Activated naive CD8-positive, alpha-beta T cell treated with anti-CD3 and anti-CD28 coated beads, Interleukin-2, amount 10 ng/mL, durations not matched to agents 7 days and 5 days (primary cell): ENCODE measurements at regions not wholly inside any gene's neighbourhood (a gene's known extent, or its start where the extent isn't known, plus 50 kb on each side); places are given as distances from the start of the nearest gene placed in this dataset.

Experiments
- ATAC-seq: fragments of 150-1000 bp; cut with Tn5 transposase; one replicate; pipeline ENCODE4 v1.10.0; 2021; ENCODE audit warnings: low read depth, moderate library complexity
- POLR2A ChIA-PET: fragments of 350-600 bp; sonication (Branson Sonifier 250); formaldehyde crosslinking; loops from one replicate; lab custom pipeline; 2021; ENCODE audit warnings: antibody characterized with exemption; lab: Charles Lee
- DNase-seq: peaks from one replicate; pipeline ENCODE4 v3.0.0; 2021
- H3K27ac Mint-ChIP-seq: one replicate; pipeline ENCODE4 v1.8.0; 2022; ENCODE audit warnings: mild to moderate bottlenecking, mixed read lengths
- H3K27me3 Mint-ChIP-seq: one replicate; pipeline ENCODE4 v1.8.0; 2022; ENCODE audit warnings: mild to moderate bottlenecking, moderate library complexity, mixed read lengths
- H3K36me3 Mint-ChIP-seq: one replicate; pipeline ENCODE4 v1.8.0; 2021; ENCODE audit warnings: mild to moderate bottlenecking, mixed read lengths
- H3K4me1 Mint-ChIP-seq: one replicate; pipeline ENCODE4 v1.8.0; 2021; ENCODE audit warnings: mixed read lengths
- H3K4me3 Mint-ChIP-seq: one replicate; pipeline ENCODE4 v1.8.0; 2022; ENCODE audit warnings: mild to moderate bottlenecking, moderate library complexity, mixed read lengths
- H3K9me3 Mint-ChIP-seq: one replicate; pipeline ENCODE4 v1.8.0; 2021; ENCODE audit warnings: mixed read lengths

DNA sequence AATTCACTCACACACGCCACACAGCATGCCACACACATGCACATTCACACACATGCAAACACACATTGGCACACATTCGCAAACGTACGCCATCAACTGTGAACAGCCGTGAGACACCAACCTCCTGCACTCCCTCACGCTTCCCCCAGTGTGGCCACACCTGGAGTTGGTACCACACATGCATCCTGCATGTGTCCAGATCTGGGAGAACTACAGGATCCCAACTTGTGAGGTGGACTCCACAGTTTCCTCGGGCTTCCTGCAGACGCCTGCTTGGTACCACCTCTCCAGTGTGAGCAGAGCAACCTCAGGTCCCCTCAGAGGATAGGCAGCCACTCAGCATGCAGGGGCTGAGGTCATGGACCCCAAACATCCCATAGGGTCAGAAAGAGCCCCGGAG, 239.0 kb downstream of the EIPR1 start:
- Mint-ChIP-seq H3K4me1 (no peaks in the 10 kb centered on the region), H3K4me3 (no peak overlapping the region), H3K9me3 (no peaks in the 10 kb centered on the region), H3K36me3 (no peaks in the 10 kb centered on the region), H3K27me3 (no peaks in the 10 kb centered on the region), H3K27ac (no peak overlapping the region)
- DNase-seq, result no peak
- POLR2A ChIA-PET, result no interaction called here
- ATAC-seq, result no peak

DNA sequence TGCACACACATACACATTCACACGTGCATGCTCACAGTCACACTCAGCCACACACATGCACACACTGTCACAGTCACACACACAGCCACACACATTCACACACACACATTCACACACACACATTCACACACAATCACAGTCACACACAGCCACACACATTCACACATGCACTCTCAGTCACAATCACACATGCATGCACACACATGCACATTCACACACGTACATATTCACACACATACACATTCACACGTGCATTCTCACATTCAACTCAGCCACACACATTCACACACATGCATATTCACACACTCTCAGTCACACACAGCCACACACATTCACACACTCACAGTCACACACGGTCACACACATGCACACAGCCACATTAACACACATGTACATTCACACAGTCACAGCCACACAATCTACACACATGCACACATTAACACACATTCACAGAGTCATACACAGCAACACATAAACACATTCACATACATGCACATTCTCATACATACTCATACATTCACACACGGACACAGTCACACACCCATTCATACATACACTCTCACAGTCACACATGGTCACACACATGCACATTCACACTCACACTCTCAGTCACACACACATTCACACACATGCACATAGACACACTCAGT, 239.8 kb downstream of the EIPR1 start:
- Mint-ChIP-seq H3K9me3 (no peaks in the 10 kb centered on the region), H3K27me3 (no peaks in the 10 kb centered on the region), H3K4me3 (no peak overlapping the region), H3K27ac (no peak overlapping the region), H3K4me1 (no peaks in the 10 kb centered on the region), H3K36me3 (no peaks in the 10 kb centered on the region)
- POLR2A ChIA-PET, result no interaction called here
- ATAC-seq (no peak), DNase-seq (no peak)

GRCh38 chr2:3135676-3136075, 241.9 kb downstream of the EIPR1 start:
- POLR2A ChIA-PET, result no interaction called here
- H3K27ac Mint-ChIP-seq, result no peak overlapping the region
- no peak for DNase-seq
- H3K4me1 Mint-ChIP-seq, result no peaks in the 10 kb centered on the region
- H3K4me3 Mint-ChIP-seq, result no peak overlapping the region
- H3K27me3 Mint-ChIP-seq, result no peaks in the 10 kb centered on the region
- no peak for ATAC-seq
- H3K36me3 Mint-ChIP-seq, result no peaks in the 10 kb centered on the region
- H3K9me3 Mint-ChIP-seq, result no peaks in the 10 kb centered on the region

- Mint-ChIP-seq H3K4me1 (no peaks in the 10 kb centered on the region), H3K9me3 (no peaks in the 10 kb centered on the region), H3K27ac (no peak overlapping the region), H3K27me3 (no peaks in the 10 kb centered on the region), H3K36me3 (no peaks in the 10 kb centered on the region), H3K4me3 (no peak overlapping the region)
- POLR2A ChIA-PET, result no interaction called here
- ATAC-seq, result no peak
- DNase-seq, result no peak
Observed at GRCh38 chr2:3134026-3134571, 243.5 kb downstream of the EIPR1 start.

DNA sequence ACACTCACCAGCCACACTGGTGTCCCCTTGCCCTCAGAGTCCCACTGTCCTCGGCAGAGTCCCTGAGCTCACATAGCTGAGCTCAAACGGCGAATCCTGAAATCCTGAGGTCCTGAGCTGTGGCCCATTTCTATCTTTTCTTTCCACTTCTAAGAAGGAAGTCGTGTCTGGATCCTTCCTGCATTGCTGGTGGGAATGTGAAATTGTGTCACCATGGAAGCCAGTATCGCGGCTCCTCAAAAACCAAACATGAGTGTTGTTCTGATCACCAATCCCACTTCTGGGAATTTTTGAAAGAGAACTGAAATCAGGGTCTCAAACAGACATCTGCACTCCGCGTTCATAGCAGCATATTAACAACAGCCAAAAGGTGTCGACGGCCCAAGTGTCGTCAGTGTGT, 244.7 kb downstream of the EIPR1 start:
- DNase-seq (no peak), ATAC-seq (no peak)
- H3K9me3 Mint-ChIP-seq, result no peaks in the 10 kb centered on the region
- H3K36me3 Mint-ChIP-seq, result no peaks in the 10 kb centered on the region
- H3K27me3 Mint-ChIP-seq, result no peaks in the 10 kb centered on the region
- POLR2A ChIA-PET, result no interaction called here
- no peaks in the 10 kb centered on the region for H3K4me1 Mint-ChIP-seq
- no peak overlapping the region for H3K4me3 Mint-ChIP-seq
- H3K27ac Mint-ChIP-seq, result no peak overlapping the region

DNA sequence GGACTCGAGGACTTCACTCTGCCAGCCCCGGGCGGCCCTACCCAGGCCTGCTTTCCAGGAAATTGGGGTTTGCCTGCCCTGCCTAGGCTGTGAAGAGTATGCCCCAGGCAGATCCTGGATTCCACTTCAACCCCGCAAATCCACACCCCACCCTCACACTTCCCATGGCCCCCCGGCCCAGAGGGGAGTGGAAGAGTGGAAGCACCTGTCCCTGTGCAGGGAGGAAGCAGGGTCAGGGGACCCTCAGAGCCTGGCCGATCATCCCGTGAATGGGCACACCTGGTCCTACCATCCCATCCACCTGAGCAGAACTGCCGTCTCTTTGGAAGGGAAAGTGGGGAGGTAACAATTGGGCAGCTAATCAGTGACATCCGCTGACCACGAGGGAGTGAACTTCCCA, 245.2 kb downstream of the EIPR1 start:
- no peak overlapping the region for H3K27ac Mint-ChIP-seq
- peaks cover under 1% of the 10 kb centered on the region for H3K4me1 Mint-ChIP-seq
- H3K36me3 Mint-ChIP-seq, result no peaks in the 10 kb centered on the region
- DNase-seq (no peak), ATAC-seq (no peak)
- no peak overlapping the region for H3K4me3 Mint-ChIP-seq
- no peaks in the 10 kb centered on the region for H3K9me3 Mint-ChIP-seq
- POLR2A ChIA-PET, result no interaction called here
- H3K27me3 Mint-ChIP-seq, result no peaks in the 10 kb centered on the region

DNA sequence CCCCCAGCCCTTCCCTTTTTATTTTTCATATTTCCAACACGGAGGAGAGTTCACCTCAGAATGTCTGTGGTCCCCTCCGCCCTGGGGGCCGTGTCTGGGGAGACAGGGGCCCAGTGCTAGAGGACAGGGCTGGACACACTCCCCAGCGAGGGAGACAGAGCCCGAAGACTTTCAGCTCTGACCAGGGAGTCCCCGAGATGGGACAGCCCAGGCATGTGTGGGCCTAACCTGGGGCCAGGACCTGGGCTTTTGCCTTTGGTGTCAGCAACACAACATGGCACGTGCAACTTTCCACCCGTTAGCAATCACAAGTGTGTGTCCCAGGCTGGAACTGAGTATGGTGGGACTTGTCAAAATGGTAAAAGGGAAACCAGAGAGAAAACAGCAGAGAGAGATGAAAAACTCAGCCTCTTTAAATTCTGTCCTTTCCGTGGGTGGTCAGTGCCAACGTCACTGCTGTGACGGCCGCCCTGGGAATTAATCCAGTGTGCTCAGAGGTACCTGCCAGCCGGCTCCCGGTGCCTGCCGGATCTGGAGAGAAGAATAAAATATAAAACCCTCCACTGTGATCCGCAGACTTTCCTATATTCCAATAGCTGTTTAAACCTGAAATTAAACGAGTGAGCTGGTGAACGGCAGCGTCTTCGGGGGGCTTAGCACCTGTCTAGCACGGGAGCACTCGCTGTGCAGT, 245.8 kb downstream of the EIPR1 start:
- no peak for DNase-seq
- Mint-ChIP-seq H3K27me3 (no peaks in the 10 kb centered on the region), H3K4me3 (no peak overlapping the region), H3K9me3 (no peaks in the 10 kb centered on the region), H3K4me1 (peaks cover 4% of the 10 kb centered on the region), H3K27ac (no peak overlapping the region), H3K36me3 (no peaks in the 10 kb centered on the region)
- POLR2A ChIA-PET, result no interaction called here
- ATAC-seq, result no peak

GRCh38 chr2:3130889-3131635, 246.6 kb downstream of the EIPR1 start:
- Mint-ChIP-seq H3K36me3 (no peaks in the 10 kb centered on the region), H3K4me1 (peaks cover 4% of the 10 kb centered on the region), H3K27me3 (no peaks in the 10 kb centered on the region), H3K9me3 (no peaks in the 10 kb centered on the region), H3K27ac (no peak overlapping the region), H3K4me3 (no peak overlapping the region)
- POLR2A ChIA-PET, result no interaction called here
- ATAC-seq (no peak), DNase-seq (no peak)

- POLR2A ChIA-PET, result no interaction called here
- Mint-ChIP-seq H3K4me3 (no peak overlapping the region), H3K9me3 (no peaks in the 10 kb centered on the region), H3K4me1 (peaks cover 4% of the 10 kb centered on the region), H3K27me3 (no peaks in the 10 kb centered on the region), H3K36me3 (no peaks in the 10 kb centered on the region), H3K27ac (no peak overlapping the region)
- DNase-seq (no peak), ATAC-seq (no peak)
Observed at GRCh38 chr2:3130444-3130843, 247.2 kb downstream of the EIPR1 start.

DNA sequence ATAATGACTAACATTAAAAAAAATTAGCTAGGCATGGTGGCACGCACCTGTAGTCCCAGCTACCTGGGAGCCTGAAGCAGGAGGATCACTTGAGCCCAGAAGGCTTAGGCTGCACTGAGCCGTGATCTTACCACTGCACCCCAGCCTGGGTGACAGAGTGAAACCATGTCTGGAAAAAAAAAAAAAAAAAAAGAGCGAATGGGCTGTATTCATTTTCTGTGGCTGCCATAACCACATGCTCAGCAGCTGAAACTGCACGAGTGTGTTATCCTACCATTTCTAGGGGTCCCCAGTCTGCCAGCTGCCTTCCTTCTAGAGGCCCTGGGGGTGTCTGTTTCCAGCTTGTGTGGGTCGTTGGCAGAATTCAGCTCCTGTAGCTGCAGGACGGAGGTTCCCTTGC, 247.8 kb downstream of the EIPR1 start:
- Mint-ChIP-seq H3K27me3 (no peaks in the 10 kb centered on the region), H3K9me3 (no peaks in the 10 kb centered on the region), H3K27ac (no peak overlapping the region), H3K36me3 (no peaks in the 10 kb centered on the region), H3K4me3 (no peak overlapping the region), H3K4me1 (peaks cover 4% of the 10 kb centered on the region)
- POLR2A ChIA-PET, result no interaction called here
- DNase-seq (no peak), ATAC-seq (no peak)

DNA sequence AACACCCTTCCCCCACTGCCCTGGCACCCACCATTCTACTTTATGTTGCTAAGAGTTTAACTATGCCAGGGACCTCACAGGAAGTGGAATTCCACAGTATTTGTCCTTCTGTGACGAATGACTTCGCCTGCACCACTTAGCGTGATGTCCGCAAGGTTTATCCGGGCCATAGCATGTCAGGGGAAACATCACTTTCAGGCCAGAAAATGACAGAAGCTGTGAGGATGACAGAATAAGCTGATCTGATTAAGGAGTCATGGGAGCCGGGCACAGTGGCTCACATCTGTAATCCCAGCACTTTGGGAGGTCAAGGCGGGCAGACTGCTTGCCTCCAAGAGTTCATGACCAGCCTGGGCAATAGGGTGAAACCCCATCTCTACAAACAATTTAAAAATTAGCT, 248.8 kb downstream of the EIPR1 start:
- H3K27me3 Mint-ChIP-seq, result no peaks in the 10 kb centered on the region
- H3K9me3 Mint-ChIP-seq, result no peaks in the 10 kb centered on the region
- no peak for DNase-seq
- no peak overlapping the region for H3K4me3 Mint-ChIP-seq
- peaks cover 4% of the 10 kb centered on the region for H3K4me1 Mint-ChIP-seq
- no peaks in the 10 kb centered on the region for H3K36me3 Mint-ChIP-seq
- POLR2A ChIA-PET, result no interaction called here
- H3K27ac Mint-ChIP-seq, result no peak overlapping the region
- ATAC-seq, result no peak

DNA sequence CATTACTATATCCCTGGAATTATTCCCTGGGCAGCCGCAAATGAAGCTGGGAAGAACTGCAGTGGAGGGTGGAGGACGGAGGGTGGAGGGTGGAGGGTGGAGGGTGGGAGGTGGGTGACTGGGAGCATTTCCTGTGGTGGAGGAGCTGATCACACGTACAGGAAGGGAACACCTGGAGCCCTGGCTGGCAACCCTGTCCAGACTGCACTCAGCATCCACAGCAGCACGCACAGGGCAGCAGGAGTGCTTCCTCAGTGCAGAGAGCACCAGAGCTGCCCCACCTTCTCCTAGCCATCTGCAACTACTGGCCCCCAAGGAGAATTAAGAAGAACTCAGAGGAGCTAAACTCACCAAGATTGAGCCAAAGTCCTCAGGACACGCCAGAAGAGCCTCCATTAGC, 249.9 kb downstream of the EIPR1 start:
- Mint-ChIP-seq H3K27ac (no peak overlapping the region), H3K4me3 (peak overlapping the region; percentile 29), H3K4me1 (peaks cover 4% of the 10 kb centered on the region), H3K36me3 (no peaks in the 10 kb centered on the region), H3K27me3 (no peaks in the 10 kb centered on the region), H3K9me3 (no peaks in the 10 kb centered on the region)
- POLR2A ChIA-PET, result no interaction called here
- ATAC-seq (no peak), DNase-seq (no peak)

DNA sequence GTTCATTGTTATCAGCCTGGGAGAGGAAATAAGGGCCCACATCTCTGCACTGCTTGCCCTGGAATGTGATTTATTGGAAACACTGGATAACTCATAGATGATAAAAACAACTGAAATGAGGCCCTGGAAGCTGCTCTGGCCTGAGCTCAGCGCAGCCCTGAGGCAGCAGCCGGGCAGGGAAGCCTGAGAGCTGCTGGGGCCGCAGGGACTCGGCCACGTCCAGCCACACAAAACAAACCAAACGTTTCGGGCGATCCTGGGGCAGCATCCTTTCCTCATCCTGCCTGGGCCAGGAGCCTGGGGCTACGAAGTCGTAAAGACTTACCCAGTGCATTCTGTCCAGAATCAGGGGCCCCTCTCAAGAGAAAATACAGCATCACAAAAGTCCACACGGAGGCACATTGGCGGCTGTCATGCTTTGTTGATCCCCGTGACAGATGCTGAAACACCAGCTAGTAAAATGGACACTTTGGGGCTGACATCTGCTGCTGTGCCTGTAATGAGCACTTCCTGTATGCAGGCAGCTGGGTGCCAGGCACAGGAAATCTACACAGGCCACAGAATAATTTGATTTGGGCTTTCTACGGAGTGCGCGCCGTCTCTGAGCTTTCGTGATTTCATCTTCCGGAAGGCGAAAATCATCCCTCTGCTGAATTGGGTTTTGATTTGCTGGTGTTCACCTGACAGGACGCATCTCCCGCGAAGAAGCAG, 250.6 kb downstream of the EIPR1 start:
- Mint-ChIP-seq H3K4me1 (peaks cover 4% of the 10 kb centered on the region), H3K27ac (no peak overlapping the region), H3K9me3 (no peaks in the 10 kb centered on the region), H3K36me3 (no peaks in the 10 kb centered on the region), H3K4me3 (peak overlapping the region; percentile 29), H3K27me3 (no peaks in the 10 kb centered on the region)
- ATAC-seq, result peak; percentile 73
- POLR2A ChIA-PET, result no interaction called here
- DNase-seq, result no peak
